ENCODE measurements at regions not wholly inside any gene's neighbourhood (a gene's known extent, or its start where the extent isn't known, plus 50 kb on each side); places are given as distances from the start of the nearest gene placed in this dataset.

- Mint-ChIP-seq H3K4me3 (ENCODE audit: low read depth) (no peak overlapping the region), H3K36me3 (ENCODE audit: insufficient read depth) (peaks cover 1% of the 10 kb centered on the region), H3K27ac (peak overlapping the region; percentile 29), H3K4me1 (ENCODE audit: low read depth) (peaks cover 12% of the 10 kb centered on the region), H3K27me3 (no peaks in the 10 kb centered on the region), H3K9me3 (ENCODE audit: low read depth) (peaks cover 10% of the 10 kb centered on the region)
- TF ChIP-seq, protein P1, sequence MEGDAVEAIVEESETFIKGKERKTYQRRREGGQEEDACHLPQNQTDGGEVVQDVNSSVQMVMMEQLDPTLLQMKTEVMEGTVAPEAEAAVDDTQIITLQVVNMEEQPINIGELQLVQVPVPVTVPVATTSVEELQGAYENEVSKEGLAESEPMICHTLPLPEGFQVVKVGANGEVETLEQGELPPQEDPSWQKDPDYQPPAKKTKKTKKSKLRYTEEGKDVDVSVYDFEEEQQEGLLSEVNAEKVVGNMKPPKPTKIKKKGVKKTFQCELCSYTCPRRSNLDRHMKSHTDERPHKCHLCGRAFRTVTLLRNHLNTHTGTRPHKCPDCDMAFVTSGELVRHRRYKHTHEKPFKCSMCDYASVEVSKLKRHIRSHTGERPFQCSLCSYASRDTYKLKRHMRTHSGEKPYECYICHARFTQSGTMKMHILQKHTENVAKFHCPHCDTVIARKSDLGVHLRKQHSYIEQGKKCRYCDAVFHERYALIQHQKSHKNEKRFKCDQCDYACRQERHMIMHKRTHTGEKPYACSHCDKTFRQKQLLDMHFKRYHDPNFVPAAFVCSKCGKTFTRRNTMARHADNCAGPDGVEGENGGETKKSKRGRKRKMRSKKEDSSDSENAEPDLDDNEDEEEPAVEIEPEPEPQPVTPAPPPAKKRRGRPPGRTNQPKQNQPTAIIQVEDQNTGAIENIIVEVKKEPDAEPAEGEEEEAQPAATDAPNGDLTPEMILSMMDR (IDR thresholded peaks at IDR 0.05; ENCODE audit: unreplicated experiment), result no peak
- no peak for DNase-seq (ENCODE audit: low spot score, unreplicated experiment)
Observed at GRCh38 chr7:26011039-26011696, 140.8 kb upstream of the NFE2L3 start.

DNA sequence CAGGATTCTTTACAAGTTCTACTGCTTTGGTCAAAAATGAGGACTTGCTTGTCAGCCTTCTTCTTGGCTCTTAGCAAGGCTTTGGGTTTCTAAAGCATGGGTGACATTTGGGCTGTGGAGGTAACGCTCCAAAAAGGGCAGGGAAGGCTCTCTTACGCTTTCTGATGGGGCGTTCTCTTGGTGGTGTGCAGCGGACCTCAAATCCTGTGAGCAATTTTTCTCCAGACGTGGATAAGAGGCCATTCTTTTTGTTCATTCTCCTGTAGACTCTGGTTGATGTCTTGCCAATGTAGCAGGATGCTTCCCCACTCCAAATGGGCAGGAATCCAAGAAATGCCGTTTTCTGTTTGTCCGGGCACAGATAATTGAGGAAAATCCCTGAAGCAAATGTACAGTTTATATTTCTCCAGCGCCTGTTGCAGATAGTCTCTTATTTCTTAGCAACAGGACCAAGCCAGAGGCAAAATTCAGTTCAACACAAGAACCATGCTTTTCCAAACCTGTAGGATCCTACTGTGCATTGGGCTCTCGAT, 138.4 kb upstream of the NFE2L3 start:
- no peak overlapping the region for H3K4me3 Mint-ChIP-seq (ENCODE audit: low read depth)
- H3K27ac Mint-ChIP-seq, result no peak overlapping the region
- no peak for DNase-seq (ENCODE audit: low spot score, unreplicated experiment)
- no peaks in the 10 kb centered on the region for H3K27me3 Mint-ChIP-seq
- TF ChIP-seq, protein P1 (IDR thresholded peaks at IDR 0.05; ENCODE audit: unreplicated experiment), result no peak
- no peaks in the 10 kb centered on the region for H3K4me1 Mint-ChIP-seq (ENCODE audit: low read depth)
- peaks cover 1% of the 10 kb centered on the region for H3K36me3 Mint-ChIP-seq (ENCODE audit: insufficient read depth)
- H3K9me3 Mint-ChIP-seq (ENCODE audit: low read depth), result peaks cover 19% of the 10 kb centered on the region

DNA sequence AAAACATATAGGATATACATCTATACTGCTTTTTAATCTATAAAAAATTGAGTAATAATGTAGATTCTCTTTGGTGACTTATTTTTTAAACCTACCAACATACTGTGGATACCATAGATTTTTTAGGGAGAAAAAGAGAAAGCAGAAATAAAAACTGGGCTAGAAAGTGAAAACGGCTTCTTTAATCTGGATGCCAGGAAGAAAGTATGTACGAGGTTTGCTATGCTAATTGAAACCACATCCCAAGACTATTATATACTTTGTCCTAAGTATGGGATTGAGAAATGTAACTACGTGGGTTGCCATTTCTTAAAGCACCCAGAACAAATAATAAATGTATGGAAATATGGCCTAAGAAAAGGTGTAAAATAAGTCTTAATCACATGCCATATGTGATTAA, 129.0 kb upstream of the NFE2L3 start:
- TF ChIP-seq, protein P1 (IDR thresholded peaks at IDR 0.05; ENCODE audit: unreplicated experiment), result no peak
- no peaks in the 10 kb centered on the region for H3K36me3 Mint-ChIP-seq (ENCODE audit: insufficient read depth)
- DNase-seq (ENCODE audit: low spot score, unreplicated experiment), result no peak
- H3K4me3 Mint-ChIP-seq (ENCODE audit: low read depth), result no peak overlapping the region
- no peaks in the 10 kb centered on the region for H3K9me3 Mint-ChIP-seq (ENCODE audit: low read depth)
- H3K4me1 Mint-ChIP-seq (ENCODE audit: low read depth), result peaks cover 12% of the 10 kb centered on the region
- peaks cover 4% of the 10 kb centered on the region for H3K27me3 Mint-ChIP-seq
- no peak overlapping the region for H3K27ac Mint-ChIP-seq

GRCh38 chr7:26029911-26030310, 122.1 kb upstream of the NFE2L3 start:
- no peaks in the 10 kb centered on the region for H3K9me3 Mint-ChIP-seq (ENCODE audit: low read depth)
- no peak overlapping the region for H3K27ac Mint-ChIP-seq
- peaks cover 7% of the 10 kb centered on the region for H3K27me3 Mint-ChIP-seq
- DNase-seq (ENCODE audit: low spot score, unreplicated experiment), result no peak
- peaks cover 16% of the 10 kb centered on the region for H3K4me1 Mint-ChIP-seq (ENCODE audit: low read depth)
- no peak overlapping the region for H3K4me3 Mint-ChIP-seq (ENCODE audit: low read depth)
- TF ChIP-seq, protein P1 (IDR thresholded peaks at IDR 0.05; ENCODE audit: unreplicated experiment), result no peak
- H3K36me3 Mint-ChIP-seq (ENCODE audit: insufficient read depth), result no peaks in the 10 kb centered on the region

DNA sequence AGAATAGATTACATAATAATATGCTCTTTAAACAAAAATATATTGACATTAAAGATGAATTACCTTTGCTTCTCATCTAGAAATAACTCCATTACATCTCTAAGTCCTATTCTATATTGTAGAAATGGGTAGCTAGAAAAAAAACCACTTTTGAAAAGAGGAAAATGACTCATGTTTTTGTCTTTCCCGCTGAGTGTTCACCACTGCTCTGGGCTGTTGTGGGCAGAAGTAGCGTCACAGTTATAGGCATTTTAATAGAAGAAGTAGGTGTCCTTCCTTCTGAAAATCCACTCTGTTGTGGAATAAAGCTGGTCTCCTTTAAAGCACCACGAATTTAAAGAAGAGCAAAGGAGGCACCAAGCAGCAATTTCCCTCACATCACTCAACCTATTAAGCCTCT, 117.6 kb upstream of the NFE2L3 start:
- H3K9me3 Mint-ChIP-seq (ENCODE audit: low read depth), result peaks cover 3% of the 10 kb centered on the region
- peaks cover 1% of the 10 kb centered on the region for H3K36me3 Mint-ChIP-seq (ENCODE audit: insufficient read depth)
- TF ChIP-seq, protein P1 (IDR thresholded peaks at IDR 0.05; ENCODE audit: unreplicated experiment), result no peak
- no peak for DNase-seq (ENCODE audit: low spot score, unreplicated experiment)
- peaks cover 15% of the 10 kb centered on the region for H3K4me1 Mint-ChIP-seq (ENCODE audit: low read depth)
- no peak overlapping the region for H3K4me3 Mint-ChIP-seq (ENCODE audit: low read depth)
- H3K27ac Mint-ChIP-seq, result no peak overlapping the region
- H3K27me3 Mint-ChIP-seq, result no peaks in the 10 kb centered on the region

Data from progenitor cell of endocrine pancreas (in vitro differentiated cells).